ENCODE measurements at regions not wholly inside any gene's neighbourhood (a gene's known extent, or its start where the extent isn't known, plus 50 kb on each side); places are given as distances from the start of the nearest gene placed in this dataset.

GRCh38 chr12:115660211-115660805 is 617.2 kb downstream of the MED13L start:
- ATAC-seq (peak in 3 of 4 donors; percentile 48 to 68 (median 54)), DNase-seq (peak in 1 of 2 donors; percentile 19)
- no peaks in the 10 kb centered on the region for H3K9me3 ChIP-seq
- no peak for TF ChIP-seq CTCF (IDR thresholded peaks at IDR 0.05)
- peak overlapping the region; percentile 38 for H3K27ac ChIP-seq
- no peaks in the 10 kb centered on the region for H3K36me3 ChIP-seq (ENCODE audit: insufficient read depth in 1 of 2, low read depth in 1 of 2)
- H3K27me3 ChIP-seq (ENCODE audit: insufficient read depth in 3 of 3, low read length in 2 of 3) = peaks cover 0 to 6% (median 0%) of the 10 kb centered on the region in 3 donors
- no peaks in the 10 kb centered on the region for H3K4me1 ChIP-seq
- no peak overlapping the region for H3K4me3 ChIP-seq
- intact Hi-C loops (cut with DNase I) = no loop called here
- 36 to 50% (median 41%) methylated on average over 10 of the region's 10 CpGs for whole genome bisulfite sequencing, 3 donors

GRCh38 chr12:115659422-115659821 is 618.1 kb downstream of the MED13L start:
- ATAC-seq (no peak), DNase-seq (no peak)
- Histone ChIP-seq H3K36me3 (ENCODE audit: insufficient read depth in 1 of 2, low read depth in 1 of 2) (no peaks in the 10 kb centered on the region), H3K4me1 (no peaks in the 10 kb centered on the region), H3K4me3 (no peak overlapping the region), H3K9me3 (no peaks in the 10 kb centered on the region), H3K27ac (peak overlapping the region; percentile 27), H3K27me3 (ENCODE audit: insufficient read depth in 3 of 3, low read length in 2 of 3) (peaks cover 0 to 5% (median 0%) of the 10 kb centered on the region in 3 donors)
- no peak for TF ChIP-seq CTCF (IDR thresholded peaks at IDR 0.05)
- intact Hi-C loops (cut with DNase I) = no loop called here
- WGBS, 3 donors = 53 to 61% (median 56%) methylated on average over 4 of the region's 4 CpGs

GRCh38 chr12:115657081-115658013 is 620.1 kb downstream of the MED13L start:
- intact Hi-C loops (cut with DNase I) = no loop called here
- no peak for TF ChIP-seq CTCF (IDR thresholded peaks at IDR 0.05)
- DNase-seq (no peak), ATAC-seq (no peak)
- Histone ChIP-seq H3K4me3 (no peak overlapping the region), H3K27ac (no peak overlapping the region), H3K4me1 (no peaks in the 10 kb centered on the region), H3K36me3 (ENCODE audit: insufficient read depth in 1 of 2, low read depth in 1 of 2) (no peaks in the 10 kb centered on the region), H3K9me3 (no peaks in the 10 kb centered on the region), H3K27me3 (ENCODE audit: insufficient read depth in 3 of 3, low read length in 2 of 3) (peaks cover 0 to 7% (median 0%) of the 10 kb centered on the region in 3 donors)
- 78 to 82% (median 80%) methylated on average over 6 to 7 of the region's 7 CpGs for WGBS, 3 donors

GRCh38 chr12:115650026-115650425 is 627.5 kb downstream of the MED13L start:
- TF ChIP-seq CTCF (IDR thresholded peaks at IDR 0.05) = no peak
- DNase-seq (no peak), ATAC-seq (no peak)
- peaks cover 0 to 4% (median 0%) of the 10 kb centered on the region in 3 donors for H3K27me3 ChIP-seq (ENCODE audit: insufficient read depth in 3 of 3, low read length in 2 of 3)
- H3K27ac ChIP-seq = no peak overlapping the region
- peaks cover 3% of the 10 kb centered on the region for H3K9me3 ChIP-seq
- H3K4me1 ChIP-seq = no peaks in the 10 kb centered on the region
- H3K4me3 ChIP-seq = no peak overlapping the region
- WGBS, 3 donors = 64 to 69% (median 66%) methylated on average over 10 of the region's 10 CpGs
- intact Hi-C loops (cut with DNase I) = no loop called here
- H3K36me3 ChIP-seq (ENCODE audit: insufficient read depth in 1 of 2, low read depth in 1 of 2) = no peaks in the 10 kb centered on the region

Measured in psoas muscle (tissue), 7 donors.